HG02588 (cell line): ENCODE measurements at regions not wholly inside any gene's neighbourhood (a gene's known extent, or its start where the extent isn't known, plus 50 kb on each side); places are given as distances from the start of the nearest gene placed in this dataset.

Source experiments
- ATAC-seq: cut with Tn5 transposase; IDR thresholded peaks from one replicate; pipeline ENCODE4 v1.9.1; 2021; ENCODE audit warnings: mild to moderate bottlenecking, moderate library complexity; ENCODE audit not compliant: unreplicated experiment

- ATAC-seq: no peak
Measured at GRCh38 chr14:101236496-101237251, 324.6 kb upstream of the DIO3 start.

GRCh38 chr14:101237252-101237616, 324.1 kb upstream of the DIO3 start:
- ATAC-seq: no peak

GRCh38 chr14:101239065-101239464, 322.2 kb upstream of the DIO3 start:
- ATAC-seq: no peak

- ATAC-seq: no peak
Measured at GRCh38 chr14:101241147-101241546, 320.1 kb upstream of the DIO3 start.

- ATAC-seq: no peak
Measured at GRCh38 chr14:101241807-101242278, 319.5 kb upstream of the DIO3 start.

- no peak for ATAC-seq
Measured at GRCh38 chr14:101242442-101243385, 318.6 kb upstream of the DIO3 start.

GRCh38 chr14:101243587-101244338, 317.5 kb upstream of the DIO3 start:
- ATAC-seq: no peak

GRCh38 chr14:101246894-101247841, 314.1 kb upstream of the DIO3 start:
- ATAC-seq: no peak

GRCh38 chr14:101247842-101248725, 313.2 kb upstream of the DIO3 start:
- no peak for ATAC-seq

- ATAC-seq: no peak
Measured at GRCh38 chr14:101248840-101249675, 312.2 kb upstream of the DIO3 start.

GRCh38 chr14:101249676-101250036, 311.6 kb upstream of the DIO3 start:
- no peak for ATAC-seq

GRCh38 chr14:101250336-101250947, 310.9 kb upstream of the DIO3 start:
- no peak for ATAC-seq

GRCh38 chr14:101250948-101251811, 310.1 kb upstream of the DIO3 start:
- ATAC-seq: no peak

GRCh38 chr14:101251812-101252442, 309.4 kb upstream of the DIO3 start:
- no peak for ATAC-seq

- ATAC-seq: no peak
Measured at GRCh38 chr14:101252443-101253214, 308.7 kb upstream of the DIO3 start.

- no peak for ATAC-seq
Measured at GRCh38 chr14:101253948-101254347, 307.3 kb upstream of the DIO3 start.
